ENCODE measurements at regions not wholly inside any gene's neighbourhood (a gene's known extent, or its start where the extent isn't known, plus 50 kb on each side); places are given as distances from the start of the nearest gene placed in this dataset.

DNA sequence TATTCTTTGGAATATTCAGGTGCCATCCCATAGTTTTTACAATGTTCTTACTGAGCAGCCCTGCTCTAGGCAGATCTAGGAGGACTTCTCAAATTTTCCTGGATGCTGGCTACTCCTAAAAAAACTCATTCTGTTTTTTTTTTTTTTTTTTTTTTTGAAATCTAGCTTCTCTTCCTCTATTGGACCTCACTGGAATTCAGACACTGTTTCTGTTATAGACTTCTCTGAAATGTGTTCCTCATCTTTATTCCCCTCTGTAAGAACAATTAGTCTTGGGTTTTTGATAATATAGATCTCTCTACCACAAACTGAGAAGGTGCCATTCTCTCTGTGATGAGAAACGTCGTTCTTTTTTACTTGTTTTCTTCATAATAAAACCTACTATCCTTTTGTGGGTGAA, 115.3 kb upstream of the CCND2 start:
- TF ChIP-seq, protein P1, sequence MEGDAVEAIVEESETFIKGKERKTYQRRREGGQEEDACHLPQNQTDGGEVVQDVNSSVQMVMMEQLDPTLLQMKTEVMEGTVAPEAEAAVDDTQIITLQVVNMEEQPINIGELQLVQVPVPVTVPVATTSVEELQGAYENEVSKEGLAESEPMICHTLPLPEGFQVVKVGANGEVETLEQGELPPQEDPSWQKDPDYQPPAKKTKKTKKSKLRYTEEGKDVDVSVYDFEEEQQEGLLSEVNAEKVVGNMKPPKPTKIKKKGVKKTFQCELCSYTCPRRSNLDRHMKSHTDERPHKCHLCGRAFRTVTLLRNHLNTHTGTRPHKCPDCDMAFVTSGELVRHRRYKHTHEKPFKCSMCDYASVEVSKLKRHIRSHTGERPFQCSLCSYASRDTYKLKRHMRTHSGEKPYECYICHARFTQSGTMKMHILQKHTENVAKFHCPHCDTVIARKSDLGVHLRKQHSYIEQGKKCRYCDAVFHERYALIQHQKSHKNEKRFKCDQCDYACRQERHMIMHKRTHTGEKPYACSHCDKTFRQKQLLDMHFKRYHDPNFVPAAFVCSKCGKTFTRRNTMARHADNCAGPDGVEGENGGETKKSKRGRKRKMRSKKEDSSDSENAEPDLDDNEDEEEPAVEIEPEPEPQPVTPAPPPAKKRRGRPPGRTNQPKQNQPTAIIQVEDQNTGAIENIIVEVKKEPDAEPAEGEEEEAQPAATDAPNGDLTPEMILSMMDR (IDR thresholded peaks at IDR 0.05), result no peak
- TF ChIP-seq POLR2A (IDR thresholded peaks at IDR 0.05), result no peak
- intact Hi-C loops (cut with DNase I), result no loop called here
- H3K4me3 ChIP-seq, result no peak overlapping the region
- DNase-seq, result no peak
- 76 to 86% methylated on average over 2 of the region's 2 CpGs for WGBS, 2 donors
- no peak overlapping the region for H3K27ac ChIP-seq
- H3K9me3 ChIP-seq, result no peaks in the 10 kb centered on the region
- H3K27me3 ChIP-seq, result no peaks in the 10 kb centered on the region
- H3K36me3 ChIP-seq, result no peaks in the 10 kb centered on the region
- peaks cover 0 to 4% (median 0%) of the 10 kb centered on the region in 3 donors for H3K4me1 ChIP-seq

DNA sequence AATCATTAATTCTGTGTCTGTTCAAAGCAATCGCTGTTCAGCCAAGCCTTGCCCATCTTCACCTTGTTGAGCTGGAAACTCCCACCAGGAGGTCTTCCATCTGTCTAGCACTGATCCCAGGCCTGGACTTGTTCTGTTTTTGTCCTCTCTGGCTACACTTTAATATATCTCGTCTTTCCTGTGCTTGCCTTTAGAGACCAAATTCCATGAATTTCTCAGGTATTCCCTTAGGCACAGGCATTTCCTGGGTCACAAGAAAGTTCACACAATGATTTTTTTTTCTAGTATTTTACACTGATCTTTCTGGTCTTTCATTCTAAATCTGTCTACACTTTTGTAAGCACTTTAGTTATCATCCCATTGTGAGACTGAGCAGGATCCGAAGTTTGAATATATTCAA, 116.4 kb upstream of the CCND2 start:
- H3K36me3 ChIP-seq, result no peaks in the 10 kb centered on the region
- H3K27me3 ChIP-seq, result no peaks in the 10 kb centered on the region
- WGBS, 2 donors, result 39 to 52% methylated on average over 3 of the region's 3 CpGs
- TF ChIP-seq, protein P1 (IDR thresholded peaks at IDR 0.05), result no peak
- no peak for TF ChIP-seq POLR2A (IDR thresholded peaks at IDR 0.05)
- no peaks in the 10 kb centered on the region for H3K9me3 ChIP-seq
- DNase-seq, result no peak
- H3K4me1 ChIP-seq, result peaks cover 0 to 4% (median 0%) of the 10 kb centered on the region in 3 donors
- intact Hi-C loops (cut with DNase I), result no loop called here
- H3K27ac ChIP-seq, result no peak overlapping the region
- H3K4me3 ChIP-seq, result no peak overlapping the region

DNA sequence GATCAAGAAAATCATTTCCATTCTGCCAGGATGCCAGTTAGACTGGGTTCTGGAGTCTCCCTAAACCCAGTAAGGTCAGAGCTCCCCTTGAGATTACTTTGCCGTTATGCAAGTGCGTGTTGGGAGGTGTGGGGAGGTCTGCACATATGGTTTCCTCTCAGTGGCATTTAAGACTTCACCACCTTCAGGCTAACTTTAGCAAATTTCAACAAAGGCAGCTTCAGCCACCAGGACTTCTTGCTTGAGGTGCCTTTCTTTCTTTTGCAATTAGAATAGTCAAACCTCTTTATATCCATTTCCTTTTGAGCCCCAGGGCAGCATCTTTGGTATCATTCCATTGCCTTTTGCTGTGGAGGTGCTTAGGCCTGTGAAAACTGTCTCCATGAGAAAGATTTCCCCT, 117.2 kb upstream of the CCND2 start:
- WGBS, 2 donors, result 48 to 53% methylated on average over 2 of the region's 2 CpGs
- Histone ChIP-seq H3K27ac (no peak overlapping the region), H3K4me1 (peaks cover 0 to 4% (median 0%) of the 10 kb centered on the region in 3 donors), H3K4me3 (no peak overlapping the region), H3K9me3 (no peaks in the 10 kb centered on the region), H3K36me3 (no peaks in the 10 kb centered on the region), H3K27me3 (no peaks in the 10 kb centered on the region)
- no peak for DNase-seq
- intact Hi-C loops (cut with DNase I), result no loop called here
- TF ChIP-seq, protein P1 (IDR thresholded peaks at IDR 0.05), result no peak
- TF ChIP-seq POLR2A (IDR thresholded peaks at IDR 0.05), result no peak

DNA sequence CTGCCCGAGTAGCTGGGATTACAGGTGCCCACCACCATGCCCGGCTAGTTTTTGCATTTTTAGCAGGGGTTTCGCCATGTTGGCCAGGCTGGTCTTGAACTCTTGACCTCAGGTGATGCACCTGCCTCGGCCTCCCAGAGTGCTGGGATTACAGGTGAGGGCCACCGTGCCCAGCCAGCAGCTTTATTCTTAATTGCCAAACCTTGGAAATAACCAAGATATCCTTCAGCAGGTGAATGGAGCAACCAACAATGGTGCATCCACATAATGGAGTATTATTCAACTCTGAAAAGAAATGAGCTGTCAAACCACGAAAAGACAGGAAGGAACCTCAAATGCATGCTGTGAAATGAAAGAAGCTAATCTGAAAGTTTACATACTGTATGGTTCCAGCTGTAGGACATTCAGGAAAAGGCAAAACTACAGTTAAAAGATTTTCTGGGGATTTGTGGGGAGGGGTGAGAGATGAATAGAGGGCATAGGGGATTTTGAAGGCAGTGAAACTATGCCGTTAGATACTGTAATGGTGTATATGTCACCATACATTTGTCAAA, 118.8 kb upstream of the CCND2 start:
- DNase-seq, result no peak
- Histone ChIP-seq H3K4me3 (no peak overlapping the region), H3K27me3 (no peaks in the 10 kb centered on the region), H3K9me3 (no peaks in the 10 kb centered on the region), H3K4me1 (peaks cover 0 to 4% (median 0%) of the 10 kb centered on the region in 3 donors), H3K27ac (no peak overlapping the region), H3K36me3 (no peaks in the 10 kb centered on the region)
- WGBS, 2 donors, result 72 to 80% methylated on average over 5 to 7 of the region's 7 CpGs
- intact Hi-C loops (cut with DNase I), result no loop called here
- TF ChIP-seq POLR2A (IDR thresholded peaks at IDR 0.05), result no peak
- TF ChIP-seq, protein P1 (IDR thresholded peaks at IDR 0.05), result no peak

DNA sequence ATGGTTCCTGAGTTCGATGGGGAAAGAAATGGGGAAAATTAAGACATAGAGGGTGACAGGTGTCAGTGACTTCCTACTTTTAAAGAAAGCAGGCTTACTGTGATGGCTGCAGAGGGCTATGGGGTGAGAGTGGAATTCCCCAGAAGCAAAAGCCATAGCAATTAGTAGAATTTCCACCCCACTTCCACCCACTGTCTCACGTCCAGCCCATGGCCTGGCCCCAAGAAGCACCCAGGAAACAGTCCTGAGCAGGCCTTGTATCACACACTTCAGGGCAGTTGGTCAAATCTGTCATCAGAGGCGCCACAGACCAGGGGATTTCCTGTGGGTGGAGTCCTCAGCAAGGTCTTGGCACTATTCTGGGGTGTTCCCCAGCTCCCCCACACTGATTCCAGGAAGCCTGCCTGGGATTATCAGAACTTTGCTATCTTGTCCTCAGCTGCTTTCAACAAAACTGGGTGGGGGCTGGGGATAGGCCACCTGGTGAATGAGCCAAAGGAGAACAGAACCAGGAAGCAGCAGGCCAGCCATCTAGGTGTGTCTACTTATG, 120.1 kb upstream of the CCND2 start:
- Histone ChIP-seq H3K4me1 (peaks cover 0 to 4% (median 0%) of the 10 kb centered on the region in 3 donors), H3K27ac (no peak overlapping the region), H3K36me3 (no peaks in the 10 kb centered on the region), H3K9me3 (no peaks in the 10 kb centered on the region), H3K4me3 (no peak overlapping the region), H3K27me3 (peaks cover 0 to 1% (median 0%) of the 10 kb centered on the region in 4 donors)
- 38 to 68% methylated on average over 3 of the region's 3 CpGs for WGBS, 2 donors
- intact Hi-C loops (cut with DNase I), result no loop called here
- TF ChIP-seq, protein P1 (IDR thresholded peaks at IDR 0.05), result no peak
- no peak for TF ChIP-seq POLR2A (IDR thresholded peaks at IDR 0.05)
- DNase-seq, result no peak
